Cardiac fibroblast (primary cell): ENCODE measurements at regions not wholly inside any gene's neighbourhood (a gene's known extent, or its start where the extent isn't known, plus 50 kb on each side); places are given as distances from the start of the nearest gene placed in this dataset.

Source experiments
- DNase-seq, 2 donors: peaks; one replicate each; pipeline versions ENCODE4 v3.0.0 to v3.0.0-alpha.2; 2010; ENCODE audit warnings: low read depth in 2 of 2
- H3K4me3 ChIP-seq, 2 donors: replicated peaks in 1 of 2; 1 replicate in 1 of 2; 2 replicates in 1 of 2; pipeline ENCODE4 v1.5.1; 2011; ENCODE audit warnings: low read depth in 2 of 2, low read length in 2 of 2, mild to moderate bottlenecking in 2 of 2, moderate library complexity in 1 of 2
- CTCF ChIP-seq: IDR thresholded peaks from one replicate; pipeline ENCODE4 v1.5.1; 2011; ENCODE audit warnings: low read depth, mild to moderate bottlenecking, low read length, inconsistent platforms

GRCh38 chr10:37638569-37638968 lies 218.8 kb downstream of the ZNF248 start:
- H3K4me3 ChIP-seq = no peak overlapping the region
- TF ChIP-seq CTCF = no peak
- no peak for DNase-seq

GRCh38 chr10:37634351-37634880 lies 223.0 kb downstream of the ZNF248 start:
- no peak overlapping the region for H3K4me3 ChIP-seq
- no peak for TF ChIP-seq CTCF
- DNase-seq = no peak

- no peak for TF ChIP-seq CTCF
- H3K4me3 ChIP-seq = no peak overlapping the region
- DNase-seq = no peak
Measured at GRCh38 chr10:37632641-37633040, 224.8 kb downstream of the ZNF248 start.

GRCh38 chr10:37623506-37623905 lies 233.9 kb downstream of the ZNF248 start:
- H3K4me3 ChIP-seq = no peak overlapping the region
- TF ChIP-seq CTCF = no peak
- DNase-seq = no peak

- no peak overlapping the region for H3K4me3 ChIP-seq
- no peak for DNase-seq
- no peak for TF ChIP-seq CTCF
Measured at GRCh38 chr10:37619336-37619735, 238.1 kb downstream of the ZNF248 start.

- no peak for TF ChIP-seq CTCF
- H3K4me3 ChIP-seq = no peak overlapping the region
- no peak for DNase-seq
Measured at GRCh38 chr10:37588299-37588698, 269.1 kb downstream of the ZNF248 start.

GRCh38 chr10:37584643-37585042 lies 272.8 kb downstream of the ZNF248 start:
- no peak overlapping the region for H3K4me3 ChIP-seq
- no peak for TF ChIP-seq CTCF
- DNase-seq = no peak
